ENCODE measurements at regions not wholly inside any gene's neighbourhood (a gene's known extent, or its start where the extent isn't known, plus 50 kb on each side); places are given as distances from the start of the nearest gene placed in this dataset.

DNA sequence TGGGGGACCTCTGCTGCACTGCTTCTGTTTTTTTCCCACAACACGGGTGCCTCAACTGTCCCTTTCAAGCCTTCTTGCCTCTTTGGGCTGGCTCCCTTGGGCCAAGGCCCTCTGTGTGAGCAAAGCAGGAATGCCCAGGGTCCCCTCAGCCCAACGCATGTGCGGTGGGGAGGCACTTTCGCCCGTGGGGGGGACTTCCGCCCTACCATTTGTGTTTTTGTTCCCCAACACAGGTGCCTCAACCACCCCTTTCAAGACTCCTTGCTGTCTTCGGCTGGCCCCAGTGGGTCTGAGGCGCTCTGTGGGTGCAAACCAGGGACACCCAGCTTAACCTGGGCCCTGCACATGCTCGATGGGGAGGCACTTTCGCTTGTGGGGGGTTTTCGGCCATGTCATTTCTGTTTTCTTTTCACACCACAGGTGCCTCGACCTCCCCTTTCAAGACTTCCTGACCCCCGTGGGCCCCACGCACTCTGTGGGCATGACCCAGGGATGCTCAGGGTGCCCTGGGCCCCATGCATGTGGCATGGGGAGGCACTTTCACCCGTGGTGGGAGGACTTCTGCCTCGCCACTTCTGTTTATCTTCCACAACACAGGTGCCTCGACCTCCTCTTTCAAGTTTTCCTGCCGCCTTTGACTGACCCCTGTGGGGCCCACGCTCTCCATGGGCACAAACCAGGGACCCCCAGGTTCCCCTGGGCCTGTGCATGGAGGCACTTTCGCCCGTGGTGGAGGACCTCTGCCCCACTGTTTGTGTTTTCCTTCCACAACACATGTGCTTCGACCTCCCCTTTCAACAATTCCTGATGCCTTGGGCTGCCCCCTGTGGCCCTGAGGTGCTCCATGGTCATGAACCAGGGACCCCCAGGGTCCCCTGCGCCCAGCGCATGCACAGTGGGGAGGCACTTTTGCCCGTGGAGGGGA is 365.7 kb downstream of the ALG10 start:
- Histone ChIP-seq H3K9me3 (ENCODE audit: control insufficient read depth in 1 of 2, low read length in 2 of 2) (peaks cover 0 to 64% of the 10 kb centered on the region in 2 donors), H3K4me1 (ENCODE audit: control insufficient read depth in 1 of 2, insufficient read depth in 2 of 2, low read length in 2 of 2) (no peaks in the 10 kb centered on the region), H3K27me3 (ENCODE audit: low read depth, low read length) (no peaks in the 10 kb centered on the region), H3K27ac (ENCODE audit: low read length) (no peak overlapping the region), H3K4me3 (ENCODE audit: low read depth in 1 of 2, low read length in 2 of 2) (no peak overlapping the region), H3K36me3 (ENCODE audit: control insufficient read depth in 1 of 2, insufficient read depth in 2 of 2, low read length in 2 of 2) (no peaks in the 10 kb centered on the region)

DNA sequence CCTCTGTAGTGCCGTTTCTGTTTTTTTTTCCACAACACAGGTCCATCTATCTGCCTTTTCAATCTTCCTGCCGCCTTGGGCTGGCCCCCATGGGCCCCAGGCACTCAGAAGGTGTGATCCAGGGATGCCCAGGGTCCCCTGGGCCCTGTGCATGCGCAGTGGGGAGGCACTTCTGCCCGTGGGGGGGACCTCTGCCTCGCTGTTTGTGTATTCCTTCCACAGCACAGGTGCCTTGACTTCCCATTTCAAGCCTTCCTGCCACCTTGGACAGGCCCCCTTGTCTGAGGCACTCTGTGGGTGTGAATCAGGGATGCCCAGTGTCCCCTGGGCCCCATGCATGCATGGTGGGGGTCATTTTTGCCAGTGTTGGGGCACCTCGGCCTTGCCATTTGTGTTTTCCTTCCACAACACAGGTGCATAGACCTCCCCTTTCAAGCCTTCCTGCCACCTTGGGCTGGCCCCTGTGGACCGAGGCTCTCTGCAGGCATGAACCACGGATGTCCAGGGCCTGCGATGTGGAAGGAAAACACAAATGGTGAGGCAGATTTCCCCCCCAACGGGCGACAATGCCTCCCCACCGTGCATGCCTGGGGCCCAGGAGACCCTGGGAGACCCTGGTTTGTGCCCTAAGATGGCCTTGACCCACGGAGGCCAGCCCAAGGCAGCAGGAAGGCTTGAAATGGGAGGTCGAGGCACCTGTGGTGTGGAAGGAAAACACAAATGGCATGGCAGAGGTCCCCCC is 366.5 kb downstream of the ALG10 start:
- Histone ChIP-seq H3K4me3 (ENCODE audit: low read depth in 1 of 2, low read length in 2 of 2) (no peak overlapping the region), H3K9me3 (ENCODE audit: control insufficient read depth in 1 of 2, low read length in 2 of 2) (peaks cover 0 to 58% of the 10 kb centered on the region in 2 donors), H3K36me3 (ENCODE audit: control insufficient read depth in 1 of 2, insufficient read depth in 2 of 2, low read length in 2 of 2) (no peaks in the 10 kb centered on the region), H3K27me3 (ENCODE audit: low read depth, low read length) (no peaks in the 10 kb centered on the region), H3K4me1 (ENCODE audit: control insufficient read depth in 1 of 2, insufficient read depth in 2 of 2, low read length in 2 of 2) (no peaks in the 10 kb centered on the region), H3K27ac (ENCODE audit: low read length) (no peak overlapping the region)

DNA sequence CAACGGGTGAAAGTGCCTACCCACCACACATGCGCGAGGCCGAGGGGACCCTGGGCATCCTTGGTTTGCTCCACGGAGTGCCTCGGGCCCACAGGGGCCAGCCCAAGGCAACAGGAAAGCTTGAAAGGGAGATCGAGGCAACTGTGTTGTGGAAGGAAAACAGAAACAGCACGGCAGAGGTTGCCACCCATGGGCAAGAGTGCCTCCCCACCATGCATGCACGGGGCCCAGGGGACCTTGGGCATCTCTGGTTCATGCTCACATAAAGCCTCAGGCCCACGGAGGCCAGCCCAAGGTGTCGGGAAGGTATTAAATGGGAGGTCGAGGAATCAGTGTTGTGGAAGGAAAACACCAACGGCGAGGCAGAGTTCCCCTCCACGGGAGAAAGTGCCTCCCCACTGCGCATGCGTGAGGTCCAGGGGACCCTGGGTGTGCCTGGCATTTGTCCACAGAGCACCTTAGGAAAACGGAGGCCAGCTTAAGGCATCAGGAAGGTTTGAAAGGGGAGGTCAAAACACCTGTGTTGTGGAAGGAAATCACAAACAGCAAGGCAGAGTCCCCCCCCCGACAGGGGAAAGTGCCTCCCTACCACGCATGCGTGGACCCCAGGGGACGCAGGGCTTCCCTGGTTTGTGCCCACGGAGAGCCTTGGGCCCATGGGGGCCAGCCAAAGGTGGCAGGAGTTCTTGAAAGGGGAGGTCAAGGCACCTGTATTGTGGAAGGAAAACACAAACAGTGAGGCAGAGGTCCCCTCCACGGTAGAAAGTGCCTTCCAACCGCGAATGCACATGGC is 367.3 kb downstream of the ALG10 start:
- Histone ChIP-seq H3K4me3 (ENCODE audit: low read depth in 1 of 2, low read length in 2 of 2) (no peak overlapping the region), H3K4me1 (ENCODE audit: control insufficient read depth in 1 of 2, insufficient read depth in 2 of 2, low read length in 2 of 2) (no peaks in the 10 kb centered on the region), H3K9me3 (ENCODE audit: control insufficient read depth in 1 of 2, low read length in 2 of 2) (peaks cover 0 to 53% of the 10 kb centered on the region in 2 donors), H3K27me3 (ENCODE audit: low read depth, low read length) (no peaks in the 10 kb centered on the region), H3K36me3 (ENCODE audit: control insufficient read depth in 1 of 2, insufficient read depth in 2 of 2, low read length in 2 of 2) (no peaks in the 10 kb centered on the region), H3K27ac (ENCODE audit: low read length) (no peak overlapping the region)

DNA sequence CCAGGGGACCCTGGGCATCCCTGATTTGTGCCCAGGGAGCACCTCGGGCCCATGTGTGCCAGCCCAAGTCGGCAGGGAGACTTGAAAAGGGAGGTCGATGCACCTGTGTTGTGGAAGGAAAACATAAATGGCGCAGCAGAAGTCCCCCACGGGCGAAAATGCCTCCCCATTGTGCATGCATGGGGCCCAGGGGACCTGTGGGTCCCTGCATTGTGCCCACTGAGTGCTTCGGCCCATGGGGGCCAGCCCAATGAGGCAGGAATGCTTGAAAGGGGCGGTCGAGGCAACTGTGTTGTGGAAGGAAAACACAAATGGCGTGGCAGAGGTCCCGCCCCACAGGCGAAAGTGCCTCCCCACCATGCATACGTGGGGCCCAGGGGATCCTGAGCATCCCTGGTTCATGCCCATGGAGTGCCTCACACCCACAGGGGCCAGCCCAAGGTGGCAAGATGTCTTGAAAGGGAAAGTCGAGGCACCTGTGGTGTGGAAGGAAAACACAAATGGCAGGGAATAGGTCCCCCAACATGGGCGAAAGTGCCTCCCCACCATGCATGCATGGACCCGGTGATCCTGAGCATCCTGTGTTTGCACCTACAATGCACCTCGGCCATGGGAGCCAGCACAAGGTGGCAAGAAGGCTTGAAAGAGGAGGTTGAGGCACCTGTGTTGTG is 368.0 kb downstream of the ALG10 start:
- Histone ChIP-seq H3K27ac (ENCODE audit: low read length) (no peak overlapping the region), H3K4me1 (ENCODE audit: control insufficient read depth in 1 of 2, insufficient read depth in 2 of 2, low read length in 2 of 2) (no peaks in the 10 kb centered on the region), H3K36me3 (ENCODE audit: control insufficient read depth in 1 of 2, insufficient read depth in 2 of 2, low read length in 2 of 2) (no peaks in the 10 kb centered on the region), H3K4me3 (ENCODE audit: low read depth in 1 of 2, low read length in 2 of 2) (no peak overlapping the region), H3K9me3 (ENCODE audit: control insufficient read depth in 1 of 2, low read length in 2 of 2) (peaks cover 0 to 53% of the 10 kb centered on the region in 2 donors), H3K27me3 (ENCODE audit: low read depth, low read length) (no peaks in the 10 kb centered on the region)

DNA sequence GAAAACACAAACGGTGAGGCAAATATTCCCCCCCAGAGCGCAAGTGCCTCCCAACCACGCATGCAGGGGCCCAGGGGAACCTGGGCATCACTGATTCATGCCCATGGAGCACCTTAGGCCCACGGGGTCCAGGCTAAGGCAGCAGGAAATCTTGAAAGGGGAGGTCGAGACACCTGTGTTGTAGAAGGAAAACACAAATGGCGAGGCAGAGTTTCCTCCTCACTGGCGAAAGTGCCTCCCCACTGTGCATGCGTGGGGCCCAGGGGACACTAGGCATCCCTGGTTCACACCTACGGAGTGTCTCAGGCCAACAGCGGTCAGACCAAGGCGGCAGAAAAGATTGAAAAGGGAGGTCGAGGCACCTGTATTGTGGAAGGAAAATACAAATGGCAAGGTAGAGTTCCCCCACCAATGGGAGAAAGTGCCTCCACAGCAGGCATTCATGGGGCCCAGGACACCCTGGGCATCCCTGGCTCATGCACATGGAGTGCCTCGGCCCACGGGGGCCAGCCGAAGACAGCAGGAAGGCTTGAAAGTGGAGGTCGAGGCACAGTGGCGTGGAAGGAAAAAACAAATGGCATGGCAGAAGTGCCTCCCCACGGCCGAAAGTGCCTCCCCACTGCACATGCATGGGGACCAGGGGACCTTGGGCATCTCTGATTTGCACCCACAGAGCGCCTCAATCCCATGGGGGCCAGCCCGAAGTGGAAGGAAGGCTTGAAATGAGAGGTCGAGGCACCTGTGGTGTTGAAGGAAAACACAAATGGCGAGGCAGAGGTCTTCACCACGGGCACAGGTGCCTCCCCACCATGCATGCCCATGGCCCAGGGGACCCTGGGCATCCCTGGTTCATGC is 368.8 kb downstream of the ALG10 start:
- Histone ChIP-seq H3K27ac (ENCODE audit: low read length) (no peak overlapping the region), H3K36me3 (ENCODE audit: control insufficient read depth in 1 of 2, insufficient read depth in 2 of 2, low read length in 2 of 2) (no peaks in the 10 kb centered on the region), H3K9me3 (ENCODE audit: control insufficient read depth in 1 of 2, low read length in 2 of 2) (peaks cover 0 to 58% of the 10 kb centered on the region in 2 donors), H3K4me1 (ENCODE audit: control insufficient read depth in 1 of 2, insufficient read depth in 2 of 2, low read length in 2 of 2) (no peaks in the 10 kb centered on the region), H3K27me3 (ENCODE audit: low read depth, low read length) (no peaks in the 10 kb centered on the region), H3K4me3 (ENCODE audit: low read depth in 1 of 2, low read length in 2 of 2) (no peak overlapping the region)

DNA sequence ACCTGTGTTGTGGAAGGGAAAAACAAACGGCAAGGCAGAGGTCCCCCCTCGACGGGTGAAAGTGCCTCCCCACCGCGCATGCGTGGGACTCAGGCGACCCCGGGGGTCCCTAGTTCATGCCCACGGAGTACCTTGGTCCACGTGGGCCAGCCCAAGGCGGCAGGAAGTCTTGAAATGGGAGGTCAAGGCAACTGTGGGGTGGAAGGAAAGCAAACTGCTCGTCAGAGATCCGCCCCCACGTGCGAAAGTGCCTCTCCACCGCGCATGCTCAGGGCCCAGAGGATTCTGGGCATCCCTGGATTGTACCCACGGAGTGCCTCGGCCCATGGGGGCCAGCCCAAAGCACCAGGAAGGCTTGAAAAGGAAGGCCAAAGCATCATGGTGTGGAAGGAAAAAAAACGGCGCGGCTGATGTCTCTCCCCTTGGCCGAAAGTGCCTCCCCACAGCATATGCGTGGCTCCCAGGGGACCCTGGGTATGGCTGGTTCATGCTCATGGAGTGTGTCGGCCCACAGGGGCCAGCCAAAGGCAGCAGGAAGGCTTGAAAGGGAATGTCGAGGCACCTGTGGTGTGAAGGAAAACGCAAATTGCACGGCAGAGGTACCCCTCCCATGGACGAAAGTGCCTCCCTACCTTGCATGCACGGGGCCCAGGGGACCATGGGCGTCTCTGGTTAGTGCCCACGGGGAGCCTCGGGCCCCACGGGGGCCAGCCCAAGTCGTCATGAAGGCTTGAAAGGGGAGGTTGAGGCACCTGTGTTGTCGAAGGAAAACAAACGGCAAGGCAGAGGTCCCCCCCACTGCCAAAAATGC is 369.7 kb downstream of the ALG10 start:
- no peaks in the 10 kb centered on the region for H3K36me3 ChIP-seq (ENCODE audit: control insufficient read depth in 1 of 2, insufficient read depth in 2 of 2, low read length in 2 of 2)
- no peaks in the 10 kb centered on the region for H3K4me1 ChIP-seq (ENCODE audit: control insufficient read depth in 1 of 2, insufficient read depth in 2 of 2, low read length in 2 of 2)
- H3K27ac ChIP-seq (ENCODE audit: low read length): no peak overlapping the region
- H3K9me3 ChIP-seq (ENCODE audit: control insufficient read depth in 1 of 2, low read length in 2 of 2): peaks cover 0 to 62% of the 10 kb centered on the region in 2 donors
- H3K4me3 ChIP-seq (ENCODE audit: low read depth in 1 of 2, low read length in 2 of 2): no peak overlapping the region
- no peaks in the 10 kb centered on the region for H3K27me3 ChIP-seq (ENCODE audit: low read depth, low read length)

DNA sequence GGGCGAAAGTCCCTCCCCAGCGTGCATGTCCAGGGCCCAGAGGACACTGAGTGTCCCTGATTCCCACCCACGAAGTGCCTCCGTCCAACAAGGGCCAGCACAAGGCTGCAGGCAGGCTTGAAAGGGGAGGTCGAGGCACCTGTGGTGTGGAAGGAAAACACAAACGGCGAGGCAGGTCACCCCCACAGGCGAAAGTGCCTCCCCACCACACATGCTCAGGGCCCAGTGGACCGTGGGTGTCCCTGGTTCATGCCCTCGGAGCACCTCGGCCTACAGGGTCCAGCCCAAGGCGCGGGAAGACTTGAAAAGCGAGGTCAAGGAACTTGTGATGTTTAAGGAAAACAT is 370.4 kb downstream of the ALG10 start:
- Histone ChIP-seq H3K9me3 (ENCODE audit: control insufficient read depth in 1 of 2, low read length in 2 of 2) (peaks cover 0 to 64% of the 10 kb centered on the region in 2 donors), H3K4me3 (ENCODE audit: low read depth in 1 of 2, low read length in 2 of 2) (no peak overlapping the region), H3K27me3 (ENCODE audit: low read depth, low read length) (no peaks in the 10 kb centered on the region), H3K4me1 (ENCODE audit: control insufficient read depth in 1 of 2, insufficient read depth in 2 of 2, low read length in 2 of 2) (no peaks in the 10 kb centered on the region), H3K27ac (ENCODE audit: low read length) (no peak overlapping the region), H3K36me3 (ENCODE audit: control insufficient read depth in 1 of 2, insufficient read depth in 2 of 2, low read length in 2 of 2) (no peaks in the 10 kb centered on the region)

DNA sequence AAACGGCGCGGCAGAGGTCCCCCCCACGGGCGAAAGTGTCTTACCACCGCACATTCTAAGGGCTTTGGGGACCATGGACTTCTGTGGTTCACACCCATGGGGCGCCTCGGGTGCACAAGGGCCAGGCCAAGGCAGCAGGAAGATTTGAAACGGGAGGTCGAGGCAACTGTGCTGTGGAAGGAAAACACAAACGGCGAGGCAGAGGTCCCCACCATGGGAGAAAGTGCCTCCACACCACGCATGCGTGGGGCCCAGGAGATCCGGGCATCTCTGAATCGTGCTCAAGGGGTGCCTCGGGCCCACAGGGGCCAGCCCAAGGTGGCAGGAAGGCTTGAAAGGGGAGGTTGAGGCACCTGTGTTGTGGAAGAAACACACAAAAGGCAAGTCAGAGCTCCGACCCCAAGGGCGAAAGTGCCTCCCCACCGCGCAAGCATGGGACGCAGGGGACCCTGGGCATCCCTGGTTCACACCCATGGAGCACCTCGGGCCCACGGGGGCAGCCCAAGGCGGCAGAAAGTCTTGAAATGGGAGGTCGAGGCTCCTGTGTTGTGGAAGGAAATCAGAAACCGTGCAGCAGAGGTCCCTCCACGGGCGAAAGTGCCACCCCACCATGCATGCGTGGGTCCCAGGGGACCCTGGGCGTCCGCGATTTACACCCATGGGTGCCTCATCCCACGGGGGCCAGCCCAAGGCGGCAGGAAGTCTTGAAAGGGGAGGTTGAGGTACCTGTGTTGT is 371.0 kb downstream of the ALG10 start:
- no peaks in the 10 kb centered on the region for H3K4me1 ChIP-seq (ENCODE audit: control insufficient read depth in 1 of 2, insufficient read depth in 2 of 2, low read length in 2 of 2)
- peaks cover 0 to 61% of the 10 kb centered on the region in 2 donors for H3K9me3 ChIP-seq (ENCODE audit: control insufficient read depth in 1 of 2, low read length in 2 of 2)
- H3K4me3 ChIP-seq (ENCODE audit: low read depth in 1 of 2, low read length in 2 of 2): no peak overlapping the region
- no peaks in the 10 kb centered on the region for H3K27me3 ChIP-seq (ENCODE audit: low read depth, low read length)
- H3K36me3 ChIP-seq (ENCODE audit: control insufficient read depth in 1 of 2, insufficient read depth in 2 of 2, low read length in 2 of 2): no peaks in the 10 kb centered on the region
- no peak overlapping the region for H3K27ac ChIP-seq (ENCODE audit: low read length)

DNA sequence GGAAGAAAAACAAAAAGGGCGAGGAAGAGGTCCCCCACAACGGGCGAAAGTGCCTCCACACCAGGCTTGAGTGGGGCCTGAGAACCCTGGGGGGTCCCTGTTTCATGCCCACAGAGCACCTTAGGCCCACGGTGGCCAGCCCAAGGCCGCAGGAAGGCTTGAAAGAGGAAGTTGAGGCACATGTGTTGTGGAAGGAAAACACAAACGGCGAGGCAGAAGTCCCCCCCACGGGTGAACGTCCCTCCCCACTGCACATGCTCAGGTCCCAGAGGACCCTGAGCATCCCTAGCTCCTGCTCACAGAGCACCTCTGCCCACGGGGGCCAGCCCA is 371.5 kb downstream of the ALG10 start:
- Histone ChIP-seq H3K27me3 (ENCODE audit: low read depth, low read length) (no peaks in the 10 kb centered on the region), H3K36me3 (ENCODE audit: control insufficient read depth in 1 of 2, insufficient read depth in 2 of 2, low read length in 2 of 2) (no peaks in the 10 kb centered on the region), H3K27ac (ENCODE audit: low read length) (no peak overlapping the region), H3K9me3 (ENCODE audit: control insufficient read depth in 1 of 2, low read length in 2 of 2) (peaks cover 0 to 61% of the 10 kb centered on the region in 2 donors), H3K4me1 (ENCODE audit: control insufficient read depth in 1 of 2, insufficient read depth in 2 of 2, low read length in 2 of 2) (no peaks in the 10 kb centered on the region), H3K4me3 (ENCODE audit: low read depth in 1 of 2, low read length in 2 of 2) (no peak overlapping the region)

Data from muscle layer of duodenum (tissue), 2 donors.